Fibroblast of mammary gland (primary cell): ENCODE measurements at regions not wholly inside any gene's neighbourhood (a gene's known extent, or its start where the extent isn't known, plus 50 kb on each side); places are given as distances from the start of the nearest gene placed in this dataset.
A peak's percentile ranks its signal among the peaks of the same experiment; 100 is the strongest.

Experiments
- DNase-seq: peaks from one replicate; pipeline ENCODE4 v3.0.0-alpha.2; 2010; ENCODE audit warnings: low read depth
- H3K4me3 ChIP-seq: 2 replicates; pipeline ENCODE4 v1.5.1; 2011; ENCODE audit warnings: low read depth, mild to moderate bottlenecking, low read length, moderate library complexity; ENCODE audit not compliant: control insufficient read depth
- CTCF ChIP-seq: conservative IDR thresholded peaks from 2 replicates; pipeline ENCODE4 v1.5.1; 2011; ENCODE audit warnings: low read depth, low read length, inconsistent platforms; ENCODE audit not compliant: control insufficient read depth, insufficient read depth

- no peak for DNase-seq
- H3K4me3 ChIP-seq, result no peak overlapping the region
- no peak for TF ChIP-seq CTCF
Measured at GRCh38 chr11:95291946-95292345, 60.9 kb upstream of the SESN3 start.

GRCh38 chr11:95289378-95290101 is 58.5 kb upstream of the SESN3 start:
- H3K4me3 ChIP-seq, result no peak overlapping the region
- peak; percentile 30 for DNase-seq
- no peak for TF ChIP-seq CTCF

GRCh38 chr11:95284057-95285052 is 53.4 kb upstream of the SESN3 start:
- H3K4me3 ChIP-seq, result no peak overlapping the region
- TF ChIP-seq CTCF, result no peak
- peak; percentile 47 for DNase-seq

- DNase-seq, result peak; percentile 81
- TF ChIP-seq CTCF, result no peak
Measured at GRCh38 chr11:95283650-95284049, 52.6 kb upstream of the SESN3 start.

GRCh38 chr11:95283146-95283545 is 52.1 kb upstream of the SESN3 start:
- H3K4me3 ChIP-seq, result no peak overlapping the region
- no peak for TF ChIP-seq CTCF
- no peak for DNase-seq

More at GRCh38 chr11:95283650-95284049, 52.6 kb upstream of the SESN3 start:
- no peak overlapping the region for H3K4me3 ChIP-seq

- no peak for TF ChIP-seq CTCF
- peak; percentile 55 for DNase-seq
- no peak overlapping the region for H3K4me3 ChIP-seq
Measured at GRCh38 chr11:95282291-95282751, 51.3 kb upstream of the SESN3 start.
